GM18907 (cell line): ENCODE measurements at regions not wholly inside any gene's neighbourhood (a gene's known extent, or its start where the extent isn't known, plus 50 kb on each side); places are given as distances from the start of the nearest gene placed in this dataset.
"Not testable (repeated sequence)": the region's sequence is repeated elsewhere in the genome, so short reads cannot be mapped to it uniquely, and the experiment has no call there.

Experiments
- ATAC-seq: cut with Tn5 transposase; IDR thresholded peaks from one replicate; pipeline ENCODE4 v1.9.1; 2021; ENCODE audit warnings: mild to moderate bottlenecking, moderate library complexity; ENCODE audit not compliant: unreplicated experiment

- ATAC-seq: no peak
These were observed 420.1 kb upstream of the LCORL start for GRCh38 chr4:18441676-18442075.

DNA sequence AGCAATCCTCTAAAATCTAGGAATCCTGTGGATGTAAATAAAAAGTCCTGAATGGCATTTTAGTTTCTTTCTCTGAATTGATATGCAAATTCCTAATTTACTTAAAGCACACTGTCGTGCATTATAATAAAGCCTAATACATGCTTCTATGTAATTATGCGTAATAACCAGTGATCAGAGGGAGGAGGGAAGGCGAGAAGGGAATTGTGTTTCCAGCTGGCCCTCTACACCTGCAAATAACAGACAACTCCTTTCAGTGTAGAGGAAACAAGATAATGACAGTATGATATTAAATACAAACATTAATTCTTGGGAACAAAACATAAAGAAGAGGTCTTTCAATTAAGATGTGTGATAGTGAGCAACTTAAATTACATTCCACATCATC is 419.6 kb upstream of the LCORL start:
- ATAC-seq: no peak

DNA sequence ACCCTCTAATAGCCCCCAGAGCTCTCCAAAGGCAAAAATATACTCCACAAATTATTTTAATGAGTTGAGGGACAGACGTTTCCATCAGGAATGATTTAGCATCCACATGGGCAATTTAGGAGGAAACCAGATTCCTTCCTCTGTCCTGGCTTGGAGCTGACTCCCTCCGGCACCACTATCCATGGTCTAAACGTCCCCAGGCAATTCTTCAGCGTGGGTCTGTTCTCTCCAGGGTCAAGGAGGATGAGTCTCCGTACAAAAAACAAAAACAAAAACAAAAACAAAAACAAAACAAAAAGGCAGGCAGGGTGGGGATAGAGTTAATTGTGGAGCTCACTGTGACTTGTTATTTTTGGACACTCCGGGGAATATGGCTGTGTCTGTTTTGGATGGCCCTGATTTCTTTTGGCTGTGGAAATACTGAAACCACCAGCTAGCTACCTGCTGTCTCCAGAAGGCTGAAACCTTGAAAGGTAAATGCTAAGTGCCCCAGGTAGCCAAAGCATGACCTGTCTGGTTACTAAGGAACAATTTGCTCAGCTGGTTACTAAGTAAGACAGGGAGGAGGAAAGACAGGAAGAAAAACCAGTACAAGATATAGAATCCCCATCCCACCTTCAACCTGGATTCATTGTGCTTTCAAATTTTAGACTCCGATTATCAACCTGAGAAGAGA is 419.1 kb upstream of the LCORL start:
- ATAC-seq: no peak

DNA sequence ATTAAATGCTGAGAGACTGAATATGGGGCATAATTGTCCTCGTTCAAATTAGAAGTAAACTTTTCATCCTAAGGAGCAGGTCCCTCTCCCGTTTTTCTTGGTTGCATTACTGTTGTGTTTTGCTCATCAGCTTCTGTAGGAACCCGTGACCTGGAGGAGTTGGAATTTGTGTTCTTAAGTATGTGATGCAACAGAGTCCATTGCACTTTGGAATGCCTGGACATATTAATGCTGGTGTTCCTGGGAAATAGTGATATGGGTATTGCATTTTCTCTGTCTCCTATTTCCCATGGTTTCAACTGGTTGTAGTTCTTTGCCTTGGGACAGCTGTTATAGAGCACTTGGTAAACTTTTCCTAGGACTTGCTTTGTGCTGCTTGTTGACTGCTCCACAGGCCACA is 417.8 kb upstream of the LCORL start:
- no peak for ATAC-seq

GRCh38 chr4:18435781-18436180 is 414.2 kb upstream of the LCORL start:
- ATAC-seq: no peak

GRCh38 chr4:18422685-18423084 is 401.1 kb upstream of the LCORL start:
- ATAC-seq: no peak

DNA sequence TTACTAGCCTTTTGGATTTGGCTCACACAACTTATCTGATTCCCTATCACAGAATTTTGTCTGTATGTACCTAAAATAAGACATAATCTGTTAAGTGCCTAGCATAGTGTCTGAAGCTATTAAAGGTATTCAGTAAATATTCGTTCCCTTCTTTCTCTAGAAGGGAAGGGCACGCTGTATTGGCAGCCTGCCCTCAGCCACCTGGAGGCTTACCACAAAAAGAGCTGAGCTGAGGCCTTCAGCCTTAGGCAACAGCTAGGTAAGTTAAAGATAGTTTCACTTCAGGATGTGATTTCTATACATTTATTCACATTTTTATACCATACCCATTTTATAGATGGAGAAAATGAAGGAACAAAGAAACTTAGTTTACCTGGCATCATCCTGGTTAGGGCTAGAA is 400.0 kb upstream of the LCORL start:
- ATAC-seq: no peak

DNA sequence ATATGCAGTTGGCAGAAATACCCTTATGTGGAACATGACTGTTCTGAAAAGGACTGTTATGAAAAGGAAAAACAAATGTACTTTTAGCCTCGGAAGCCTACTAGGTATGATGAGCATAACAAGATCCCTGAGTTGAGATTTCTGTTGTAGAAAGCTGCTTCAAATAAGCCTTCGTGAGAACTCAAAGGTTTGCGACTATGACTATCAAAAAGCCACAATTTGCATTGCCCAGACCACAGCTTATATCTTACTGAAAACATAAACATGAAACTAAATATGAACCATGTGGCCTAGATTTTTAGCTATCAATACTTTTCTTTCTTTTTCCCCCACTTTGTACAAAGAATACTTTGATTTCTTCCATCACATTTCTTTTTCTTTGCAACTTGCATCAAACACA is 398.2 kb upstream of the LCORL start:
- no peak for ATAC-seq

DNA sequence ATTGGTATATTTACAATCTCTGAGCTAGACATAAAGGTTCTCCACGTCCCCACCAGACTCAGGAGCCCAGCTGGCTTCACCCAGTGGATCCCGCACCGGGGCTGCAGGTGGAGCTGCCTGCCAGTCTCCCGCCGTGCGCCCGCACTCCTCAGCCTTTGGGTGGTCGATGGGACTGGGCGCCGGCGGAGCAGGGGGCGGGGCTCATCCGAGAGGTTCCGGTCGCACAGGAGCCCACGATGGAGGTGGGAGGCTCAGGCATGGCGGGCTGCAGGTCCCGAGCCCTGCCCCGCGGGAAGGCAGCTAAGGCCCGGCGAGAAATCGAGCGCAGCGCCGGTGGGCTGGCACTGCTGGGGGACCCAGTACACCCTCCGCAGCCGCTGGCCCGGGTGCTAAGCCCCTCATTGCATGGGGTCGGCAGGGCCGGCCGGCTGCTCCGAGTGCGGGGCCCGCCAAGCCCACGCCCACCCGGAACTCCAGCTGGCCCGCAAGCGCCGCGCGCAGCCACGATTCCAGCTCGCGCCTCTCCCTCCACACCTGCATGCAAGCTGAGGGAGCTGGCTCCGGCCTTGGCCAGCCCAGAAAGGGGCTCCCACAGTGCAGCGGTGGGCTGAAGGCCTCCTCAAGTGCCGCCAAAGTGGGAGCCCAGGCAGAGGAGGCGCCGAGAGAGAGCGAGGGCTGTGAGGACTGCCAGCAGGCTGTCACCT is 396.8 kb upstream of the LCORL start:
- not testable (repeated sequence) for ATAC-seq

GRCh38 chr4:18417651-18418050 is 396.1 kb upstream of the LCORL start:
- not testable (repeated sequence) for ATAC-seq

GRCh38 chr4:18406264-18406663 is 384.7 kb upstream of the LCORL start:
- peak; percentile 48 for ATAC-seq

DNA sequence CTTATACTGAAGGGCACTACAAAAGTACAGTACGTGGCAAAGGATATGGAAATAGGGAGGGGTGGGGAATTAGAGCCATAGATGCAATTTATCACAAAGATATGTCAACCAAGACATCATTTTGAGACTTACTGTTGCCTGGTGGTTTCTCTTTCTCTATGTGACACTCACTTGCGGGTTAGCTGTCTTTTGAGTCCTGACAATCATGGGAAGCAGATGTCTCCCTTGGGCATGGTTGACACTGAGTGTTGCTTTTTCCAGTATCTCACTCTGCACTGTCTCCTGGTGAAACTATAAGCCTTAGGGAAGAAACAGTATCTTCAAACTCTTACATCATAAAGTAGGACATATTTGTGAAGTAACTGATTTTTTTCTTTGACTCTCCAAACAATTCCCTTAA is 383.5 kb upstream of the LCORL start:
- ATAC-seq: peak; percentile 30

GRCh38 chr4:18404642-18405041 is 383.1 kb upstream of the LCORL start:
- peak; percentile 93 for ATAC-seq

- ATAC-seq: no peak
These were observed 381.8 kb upstream of the LCORL start for GRCh38 chr4:18403327-18403726.

GRCh38 chr4:18401868-18402267 is 380.3 kb upstream of the LCORL start:
- no peak for ATAC-seq

DNA sequence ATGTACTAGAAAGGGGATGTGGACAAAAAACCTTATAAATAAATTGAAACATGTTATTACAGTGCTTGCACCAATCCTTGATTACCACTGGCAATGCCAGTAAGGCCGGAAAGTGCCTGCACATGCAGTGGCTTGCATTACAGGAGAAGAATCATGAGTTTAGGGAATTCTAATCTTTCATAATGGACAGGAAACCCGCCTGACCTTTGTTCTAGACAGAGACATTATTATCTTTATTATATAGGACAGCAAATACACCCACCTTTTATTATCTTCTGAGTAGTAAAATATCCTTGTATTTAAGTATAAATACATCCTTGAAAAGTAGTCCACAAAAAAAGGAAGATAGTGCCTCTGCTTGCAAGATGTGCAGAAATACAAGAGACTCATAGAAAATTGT is 379.9 kb upstream of the LCORL start:
- no peak for ATAC-seq

DNA sequence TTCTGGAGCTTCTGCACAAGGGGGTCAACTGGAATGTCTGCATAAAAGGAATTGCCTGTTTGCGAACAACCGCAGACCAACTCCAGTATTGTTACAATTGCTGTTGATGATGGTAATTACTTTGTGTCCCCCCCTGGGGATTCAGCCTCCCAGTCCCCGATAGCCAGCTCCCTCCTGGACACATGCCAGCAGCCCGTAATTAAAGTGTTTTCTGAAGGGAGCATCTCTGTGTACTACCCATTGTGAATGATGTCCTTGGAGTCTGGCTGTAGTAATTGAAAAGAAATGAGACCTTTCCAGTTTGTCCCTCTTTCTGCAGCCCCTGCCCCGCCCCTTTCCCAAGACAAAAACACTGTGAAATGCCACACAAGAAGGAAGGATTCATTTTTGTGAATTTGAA is 377.1 kb upstream of the LCORL start:
- ATAC-seq: no peak

DNA sequence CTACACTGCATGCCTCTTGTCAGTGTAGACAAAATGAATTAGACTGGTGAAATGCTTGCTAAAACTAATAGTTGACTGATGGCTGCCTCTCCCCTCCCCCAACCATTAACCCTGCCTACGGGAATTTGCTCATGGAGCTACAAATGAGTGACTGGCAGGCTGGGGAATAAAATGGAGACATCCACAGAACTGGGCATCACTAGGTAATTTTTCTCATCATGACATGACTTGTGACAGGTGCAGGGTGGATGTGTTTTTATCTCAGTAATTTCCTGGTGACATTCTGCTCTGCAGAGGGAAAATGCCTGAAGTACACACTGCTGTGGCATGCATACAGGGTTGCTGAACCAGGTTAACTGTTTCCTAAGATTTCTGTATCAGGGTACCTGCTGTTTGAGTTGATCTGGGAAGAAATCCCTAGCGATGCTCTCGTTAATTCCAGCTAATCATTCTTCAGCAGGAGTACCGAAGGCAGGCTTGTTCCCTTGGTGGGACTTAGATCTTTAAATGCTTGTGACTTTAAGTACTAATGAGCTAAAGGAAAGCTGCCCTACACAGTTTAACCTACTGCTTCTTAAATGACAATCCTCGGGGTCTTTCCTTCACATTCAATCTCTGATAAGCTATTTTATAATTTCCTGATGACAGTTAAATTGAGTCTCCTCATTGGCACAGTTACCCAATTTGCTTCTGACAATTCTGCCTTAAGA is 376.3 kb upstream of the LCORL start:
- no peak for ATAC-seq

GRCh38 chr4:18394656-18395055 is 373.1 kb upstream of the LCORL start:
- no peak for ATAC-seq

DNA sequence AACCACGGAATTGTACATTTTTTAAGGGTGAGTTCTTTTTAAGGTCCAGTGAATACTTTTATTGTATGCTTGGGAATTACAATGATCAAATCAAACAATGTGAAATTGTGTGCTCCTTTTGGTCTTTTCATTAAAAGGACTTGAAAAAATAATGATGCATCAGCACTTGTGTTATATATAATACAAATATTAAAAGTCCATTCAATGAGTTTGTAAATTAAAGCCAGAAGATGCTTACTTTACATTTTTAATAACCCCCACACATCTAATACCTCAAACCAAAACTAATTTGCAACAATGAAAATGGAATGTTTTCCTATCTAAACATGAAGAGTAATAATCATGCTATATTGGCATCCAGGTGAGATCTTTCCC is 369.8 kb upstream of the LCORL start:
- ATAC-seq: no peak

DNA sequence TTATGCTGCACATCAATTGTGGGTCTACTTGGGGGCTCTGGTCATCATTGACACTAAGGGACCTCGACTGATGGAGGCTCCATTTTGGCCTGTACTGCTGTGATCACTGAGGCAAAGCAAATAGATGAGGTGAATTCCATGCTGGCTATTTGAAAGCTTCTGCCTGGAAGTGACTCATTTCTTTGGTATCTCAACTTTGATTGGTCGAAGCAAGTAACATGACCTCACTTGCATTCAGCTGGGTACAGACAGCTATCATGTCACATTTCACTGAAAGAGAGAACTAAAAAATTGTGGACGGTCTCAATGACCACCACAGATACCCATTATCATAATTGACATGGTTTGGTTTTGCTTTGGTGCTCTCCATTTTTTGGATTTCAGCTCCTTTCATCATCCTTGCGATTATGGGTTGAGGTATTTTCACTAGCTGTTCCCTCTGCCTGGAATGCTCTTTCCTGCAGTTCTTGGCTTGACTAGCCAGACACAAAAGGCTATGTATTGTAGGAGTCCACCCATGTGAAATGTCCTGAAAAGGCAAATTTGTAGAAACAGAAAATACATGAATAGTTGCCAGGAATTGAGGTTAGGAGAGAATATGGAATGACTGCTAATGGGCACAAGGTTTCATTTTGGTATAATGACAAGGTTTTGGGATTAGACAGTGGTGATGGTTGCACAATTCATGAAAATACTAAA is 369.2 kb upstream of the LCORL start:
- no peak for ATAC-seq

- ATAC-seq: no peak
These were observed 367.6 kb upstream of the LCORL start for GRCh38 chr4:18389115-18389514.
